ENCODE measurements at regions not wholly inside any gene's neighbourhood (a gene's known extent, or its start where the extent isn't known, plus 50 kb on each side); places are given as distances from the start of the nearest gene placed in this dataset.

- DNase-seq: no peak
Observed at GRCh38 chr13:63700350-63700749, 2284.7 kb upstream of the PCDH20 start.

- DNase-seq: no peak
Observed at GRCh38 chr13:63699948-63700347, 2284.3 kb upstream of the PCDH20 start.

DNA sequence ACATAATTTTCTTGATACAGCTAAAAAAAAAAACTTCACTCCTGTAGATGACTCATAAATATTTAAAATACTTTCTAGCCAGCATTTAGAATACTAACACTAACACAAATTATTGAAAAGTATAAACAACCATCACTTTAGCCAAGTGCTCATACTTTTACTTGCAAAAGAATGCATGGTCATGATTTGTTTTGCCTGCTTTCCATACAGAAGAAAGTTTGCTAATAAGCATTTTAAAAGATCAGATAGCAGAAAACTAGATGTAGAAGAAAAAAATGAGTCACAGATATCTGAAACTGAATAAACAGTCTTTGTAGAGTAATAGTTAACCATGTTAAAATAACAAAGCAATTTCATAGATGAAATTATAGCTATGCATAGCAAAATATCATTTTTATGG lies 2280.4 kb upstream of the PCDH20 start:
- DNase-seq: no peak

DNA sequence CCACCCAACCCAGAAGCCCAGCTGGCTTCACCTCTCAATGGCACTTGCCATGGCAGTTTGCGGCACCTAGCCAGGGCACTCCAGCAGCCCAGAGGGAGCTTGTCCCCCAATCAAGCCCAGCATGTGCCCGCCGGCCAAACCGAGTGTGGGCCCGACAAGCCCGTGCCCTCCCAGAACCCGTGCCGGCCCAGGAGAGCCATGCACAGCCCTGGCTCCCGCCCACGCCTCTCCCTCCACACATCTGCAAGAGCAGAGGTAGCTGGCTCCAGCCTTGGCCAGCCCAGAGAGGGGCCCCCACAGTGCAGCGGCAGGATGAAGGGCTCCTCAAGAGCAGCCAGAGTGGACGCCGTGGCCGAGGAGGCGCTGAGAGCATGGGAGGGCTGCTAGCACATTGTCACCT lies 2278.0 kb upstream of the PCDH20 start:
- DNase-seq: no peak

GRCh38 chr13:63691474-63691873 lies 2275.8 kb upstream of the PCDH20 start:
- no peak for DNase-seq

DNA sequence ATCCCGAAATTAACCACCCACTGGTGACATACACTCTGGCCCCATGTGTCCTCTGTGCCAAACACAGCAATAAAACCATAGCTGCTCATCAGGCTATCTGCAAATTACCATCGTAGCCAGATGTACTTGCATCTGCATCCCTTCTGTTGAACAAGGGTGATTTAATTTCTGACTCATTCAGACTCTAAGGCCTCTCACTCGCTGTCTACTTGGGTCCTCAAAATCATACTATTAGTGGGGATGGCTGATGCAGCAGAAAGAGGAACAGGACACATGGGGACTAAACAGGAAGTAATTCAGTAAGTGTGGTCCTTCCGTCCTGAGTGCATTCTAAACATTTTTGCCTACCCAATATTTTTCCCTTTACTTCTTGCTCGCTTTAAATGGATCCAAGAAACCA lies 2275.0 kb upstream of the PCDH20 start:
- no peak for DNase-seq

- DNase-seq: no peak
Observed at GRCh38 chr13:63684822-63685221, 2269.2 kb upstream of the PCDH20 start.

DNA sequence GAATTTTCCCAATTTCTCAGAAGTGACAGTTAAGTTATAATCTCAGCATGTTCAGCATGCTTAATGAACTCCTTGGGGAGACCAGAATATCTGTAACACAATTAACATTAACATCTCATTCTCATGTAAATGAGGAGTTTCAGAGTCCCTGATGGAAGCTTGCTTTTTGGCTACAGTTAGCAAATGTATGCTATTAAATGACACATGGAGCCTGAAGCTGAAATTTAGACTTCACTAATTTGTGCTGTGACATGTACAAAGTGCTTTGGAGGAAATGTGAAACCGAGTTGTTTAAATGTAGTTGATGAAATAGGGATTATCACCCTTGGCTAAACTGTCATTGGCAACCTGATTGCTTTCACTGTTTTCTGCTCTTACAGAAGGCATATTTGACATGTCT lies 2265.1 kb upstream of the PCDH20 start:
- DNase-seq: no peak

- no peak for DNase-seq
Observed at GRCh38 chr13:63671296-63671695, 2255.6 kb upstream of the PCDH20 start.

- no peak for DNase-seq
Observed at GRCh38 chr13:63651394-63651793, 2235.7 kb upstream of the PCDH20 start.

GRCh38 chr13:63643543-63643942 lies 2227.9 kb upstream of the PCDH20 start:
- DNase-seq: no peak

GRCh38 chr13:63636316-63636993 lies 2220.8 kb upstream of the PCDH20 start:
- no peak for DNase-seq

- no peak for DNase-seq
Observed at GRCh38 chr13:63632321-63632720, 2216.7 kb upstream of the PCDH20 start.

- DNase-seq: no peak
Observed at GRCh38 chr13:63631006-63631405, 2215.4 kb upstream of the PCDH20 start.

DNA sequence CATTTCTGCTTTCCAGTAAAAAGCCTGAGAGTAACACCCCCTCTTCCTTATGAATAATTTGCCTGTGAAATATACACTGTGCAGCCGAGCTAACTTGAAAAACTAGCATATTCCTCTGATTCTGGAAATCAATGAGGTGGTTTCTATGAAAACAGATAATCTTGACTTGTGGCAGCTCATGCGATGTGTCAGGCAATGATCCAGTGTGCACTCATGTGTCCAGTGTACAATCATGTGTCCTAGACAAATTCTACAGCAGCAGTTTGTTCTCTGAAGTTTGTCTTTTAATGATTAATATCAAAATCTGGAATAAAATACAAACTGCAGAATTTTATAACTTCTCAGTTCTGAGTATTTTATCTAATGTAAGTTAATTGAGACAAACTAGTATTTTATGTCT lies 2213.9 kb upstream of the PCDH20 start:
- no peak for DNase-seq

GRCh38 chr13:63628310-63628709 lies 2212.7 kb upstream of the PCDH20 start:
- DNase-seq: no peak

GRCh38 chr13:63625869-63626268 lies 2210.2 kb upstream of the PCDH20 start:
- no peak for DNase-seq

DNA sequence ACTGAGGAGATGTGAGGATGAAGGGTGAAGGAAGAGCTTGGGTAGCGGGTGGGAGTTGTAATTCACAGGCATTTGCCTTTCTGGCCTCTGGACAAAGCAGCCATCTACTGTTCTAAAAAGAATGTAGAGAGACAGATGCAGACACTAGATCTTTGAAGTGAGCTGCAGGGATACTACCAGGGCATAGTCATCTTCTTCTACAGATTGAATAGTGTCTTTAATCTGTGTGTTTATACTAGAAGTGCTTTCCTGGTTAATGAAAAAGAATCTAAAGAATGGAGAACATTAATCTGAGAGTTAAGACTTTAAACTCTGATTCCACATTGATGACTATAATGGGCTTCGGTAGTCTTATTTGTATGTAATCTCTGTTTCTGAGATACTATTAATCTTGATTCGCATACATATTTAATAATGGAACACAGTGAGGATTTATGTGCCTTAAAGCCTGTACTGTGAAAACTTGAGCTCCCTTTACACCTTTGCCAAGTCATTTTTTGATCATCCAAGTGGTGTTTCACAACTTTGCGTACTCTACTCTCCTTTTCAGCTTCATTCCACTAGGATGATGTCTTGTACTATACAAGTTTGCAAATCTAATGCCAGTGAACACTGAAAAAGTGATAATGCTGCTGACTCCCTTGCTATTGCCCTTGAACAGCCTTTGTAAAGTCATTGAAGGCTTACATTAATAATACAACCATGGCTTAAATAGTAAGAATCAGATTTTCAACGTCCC lies 2199.4 kb upstream of the PCDH20 start:
- DNase-seq: no peak

DNA sequence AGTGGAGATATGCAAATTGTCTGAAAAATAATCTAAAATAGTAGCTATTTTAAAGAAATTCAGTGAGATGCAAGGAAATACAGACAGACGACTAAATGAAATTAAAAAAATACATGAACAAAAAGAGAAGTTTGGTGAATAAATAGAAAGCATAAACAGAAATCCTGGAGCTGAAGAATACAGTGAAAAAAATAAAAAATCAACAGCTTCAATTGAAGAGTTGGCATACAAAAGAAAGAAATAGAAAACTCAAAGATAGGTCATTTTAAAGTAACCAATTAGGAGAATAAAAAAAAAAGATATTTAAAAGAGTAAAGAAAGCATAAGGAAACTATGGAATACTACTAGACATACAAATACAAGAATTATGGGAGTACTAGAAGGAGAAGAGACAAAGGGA lies 2191.5 kb upstream of the PCDH20 start:
- DNase-seq: no peak

- DNase-seq: no peak
Observed at GRCh38 chr13:63605962-63606361, 2190.3 kb upstream of the PCDH20 start.

- no peak for DNase-seq
Observed at GRCh38 chr13:63605403-63605802, 2189.8 kb upstream of the PCDH20 start.

- no peak for DNase-seq
Observed at GRCh38 chr13:63595811-63596210, 2180.2 kb upstream of the PCDH20 start.

GRCh38 chr13:63586467-63586866 lies 2170.8 kb upstream of the PCDH20 start:
- no peak for DNase-seq

GRCh38 chr13:63578796-63579195 lies 2163.1 kb upstream of the PCDH20 start:
- DNase-seq: no peak

DNA sequence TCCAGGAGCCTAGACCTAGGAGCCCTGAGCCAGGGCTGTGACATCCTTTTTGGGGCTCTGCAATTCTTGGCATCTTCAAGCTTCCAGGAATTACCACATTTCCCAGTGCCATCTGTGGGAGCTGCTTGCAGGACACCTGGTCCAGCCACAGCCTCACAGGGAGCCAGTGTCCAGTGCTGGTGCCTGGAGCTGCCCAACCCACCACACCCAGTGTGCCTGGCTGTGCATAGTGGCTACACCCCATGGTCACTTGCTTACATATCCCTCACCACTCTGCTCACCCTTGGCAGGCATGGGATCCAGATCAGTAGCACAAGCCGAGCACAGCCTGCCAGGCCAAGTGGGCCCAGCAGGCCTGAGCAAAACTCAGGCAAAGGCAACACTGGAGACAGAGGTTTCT lies 2151.4 kb upstream of the PCDH20 start:
- DNase-seq: no peak
